ENCODE measurements at regions not wholly inside any gene's neighbourhood (a gene's known extent, or its start where the extent isn't known, plus 50 kb on each side); places are given as distances from the start of the nearest gene placed in this dataset.

GRCh38 chrY:3041985-3042384 lies 106.8 kb downstream of the ZFY start:
- POLR2A ChIA-PET = no interaction called here
- Histone ChIP-seq H3K9me3 (replicated peaks; ENCODE audit: control insufficient read depth, insufficient read depth, low read length) (no peaks in the 10 kb centered on the region), H3K9me1 (replicated peaks; ENCODE audit: control insufficient read depth, extremely low read depth, insufficient read depth, low read length) (no peaks in the 10 kb centered on the region), H3K4me1 (ENCODE audit: control insufficient read depth, extremely low read depth, insufficient read depth, low read length) (no peaks in the 10 kb centered on the region), H3K4me3 (replicated peaks in 1 of 3; ENCODE audit: insufficient read depth in 1 of 3, low read depth in 1 of 3, low read length in 3 of 3) (no peak overlapping the region), H4K20me1 (replicated peaks; ENCODE audit: control insufficient read depth, extremely low read depth, insufficient read depth, low read length) (no peaks in the 10 kb centered on the region), H2AFZ (ENCODE audit: low read depth, low read length) (no peak overlapping the region), H3K36me3 (ENCODE audit: control insufficient read depth in 2 of 2, extremely low read depth in 1 of 2, insufficient read depth in 2 of 2, low read length in 2 of 2) (no peaks in the 10 kb centered on the region), H3K27me3 (ENCODE audit: control insufficient read depth in 2 of 2, insufficient read depth in 2 of 2, low read length in 2 of 2) (no peaks in the 10 kb centered on the region), H3K27ac (ENCODE audit: insufficient read depth, low read depth, low read length) (no peak overlapping the region), H3K4me2 (ENCODE audit: insufficient read depth, low read length) (no peak overlapping the region), H3K79me2 (ENCODE audit: control insufficient read depth, insufficient read depth, low read length) (no peaks in the 10 kb centered on the region), H3K9ac (replicated peaks; ENCODE audit: extremely low read depth, insufficient read depth, low read length) (no peak overlapping the region)
- dilution Hi-C loops (cut with MboI; ENCODE audit: extremely low pct_ligation_motif_present, low sequenced_read_pairs) (no loop called here), intact Hi-C loops (cut with micrococcal nuclease) (no loop called here)
- no peak for DNase-seq (ENCODE audit: low read depth, low spot score)
- CTCF ChIA-PET = no interaction called here
- FAIRE-seq = no peak
- no TSS peak for BruUV-seq (replicated peaks)
- TF ChIP-seq POLR2A (IDR thresholded peaks at IDR 0.05; ENCODE audit: low read depth, low read length) (no peak), JUN (IDR thresholded peaks at IDR 0.05; ENCODE audit: borderline replicate concordance, insufficient read depth, insufficient read length, low read depth) (no peak), POLR2AphosphoS5 (IDR thresholded peaks at IDR 0.05; ENCODE audit: insufficient read depth, low read depth, low read length) (no peak), CTCF (IDR thresholded peaks at IDR 0.05; ENCODE audit: extremely low read depth in 1 of 2, insufficient read depth in 1 of 2, low read depth in 1 of 2, low read length in 2 of 2) (no peak), MYC (IDR thresholded peaks at IDR 0.05; ENCODE audit: low read depth, low read length) (no peak), MAX (IDR thresholded peaks at IDR 0.05; ENCODE audit: insufficient read depth, insufficient read length) (no peak), GATA2 (IDR thresholded peaks at IDR 0.05; ENCODE audit: insufficient read depth, insufficient read length, low read depth, low read length) (no peak), EZH2 (IDR thresholded peaks at IDR 0.05; ENCODE audit: borderline replicate concordance, low read depth, low read length, severe bottlenecking) (no peak), FOS (IDR thresholded peaks at IDR 0.05; ENCODE audit: borderline replicate concordance, insufficient read depth, low read length) (no peak)
